Keratinocyte (primary cell): ENCODE measurements at regions not wholly inside any gene's neighbourhood (a gene's known extent, or its start where the extent isn't known, plus 50 kb on each side); places are given as distances from the start of the nearest gene placed in this dataset.
"Not testable (repeated sequence)": the region's sequence is repeated elsewhere in the genome, so short reads cannot be mapped to it uniquely, and the experiment has no call there.

Experiments used
- EZH2 ChIP-seq: IDR thresholded peaks from one replicate; pipeline ENCODE4 v1.6.1; 2012; ENCODE audit warnings: inconsistent platforms, mild to moderate bottlenecking, low read length, moderate library complexity
- TF ChIP-seq, protein P1 (sequence below), 3 experiments: IDR thresholded peaks in 1 of 3; conservative IDR thresholded peaks in 1 of 3; optimal IDR thresholded peaks in 1 of 3; 2 replicates in 2 of 3; 3 replicates in 1 of 3; pipeline versions ENCODE3 to v1.5.1; 2011; ENCODE audit warnings: low read length in 3 of 3, mild to moderate bottlenecking in 3 of 3, moderate library complexity in 2 of 3, control low read depth in 1 of 3, inconsistent platforms in 1 of 3; ENCODE audit not compliant: insufficient read depth in 2 of 3; ENCODE audit errors: extremely low read depth in 1 of 3

DNA sequence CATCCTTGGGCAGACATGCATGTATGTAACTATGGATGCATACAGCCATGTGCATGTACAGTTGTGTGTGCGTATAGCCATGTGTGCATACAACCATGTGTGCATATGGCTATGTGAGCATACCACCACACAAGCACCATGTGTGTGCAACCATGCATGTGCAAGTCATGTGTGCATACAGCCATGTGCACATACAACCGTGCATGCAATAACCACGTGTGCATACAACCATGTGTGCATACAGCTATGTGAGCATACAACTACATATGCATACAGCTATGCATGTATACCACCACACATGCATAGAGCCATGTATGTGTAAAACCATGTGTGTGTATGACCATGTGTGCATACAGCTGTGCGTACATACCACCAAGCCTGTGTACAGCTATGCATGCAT is 185.7 kb downstream of the BANP start:
- TF ChIP-seq, protein P1, sequence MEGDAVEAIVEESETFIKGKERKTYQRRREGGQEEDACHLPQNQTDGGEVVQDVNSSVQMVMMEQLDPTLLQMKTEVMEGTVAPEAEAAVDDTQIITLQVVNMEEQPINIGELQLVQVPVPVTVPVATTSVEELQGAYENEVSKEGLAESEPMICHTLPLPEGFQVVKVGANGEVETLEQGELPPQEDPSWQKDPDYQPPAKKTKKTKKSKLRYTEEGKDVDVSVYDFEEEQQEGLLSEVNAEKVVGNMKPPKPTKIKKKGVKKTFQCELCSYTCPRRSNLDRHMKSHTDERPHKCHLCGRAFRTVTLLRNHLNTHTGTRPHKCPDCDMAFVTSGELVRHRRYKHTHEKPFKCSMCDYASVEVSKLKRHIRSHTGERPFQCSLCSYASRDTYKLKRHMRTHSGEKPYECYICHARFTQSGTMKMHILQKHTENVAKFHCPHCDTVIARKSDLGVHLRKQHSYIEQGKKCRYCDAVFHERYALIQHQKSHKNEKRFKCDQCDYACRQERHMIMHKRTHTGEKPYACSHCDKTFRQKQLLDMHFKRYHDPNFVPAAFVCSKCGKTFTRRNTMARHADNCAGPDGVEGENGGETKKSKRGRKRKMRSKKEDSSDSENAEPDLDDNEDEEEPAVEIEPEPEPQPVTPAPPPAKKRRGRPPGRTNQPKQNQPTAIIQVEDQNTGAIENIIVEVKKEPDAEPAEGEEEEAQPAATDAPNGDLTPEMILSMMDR (optimal IDR thresholded peaks at IDR 0.05 in 1 of 3, IDR thresholded peaks at IDR 0.05 in 1 of 3, conservative IDR thresholded peaks at IDR 0.05 in 1 of 3; ENCODE audit: extremely low read depth in 1 of 3, insufficient read depth in 2 of 3, low read length in 3 of 3), result not testable (repeated sequence)
- TF ChIP-seq EZH2, result not testable (repeated sequence)
